ENCODE measurements at regions not wholly inside any gene's neighbourhood (a gene's known extent, or its start where the extent isn't known, plus 50 kb on each side); places are given as distances from the start of the nearest gene placed in this dataset.

DNA sequence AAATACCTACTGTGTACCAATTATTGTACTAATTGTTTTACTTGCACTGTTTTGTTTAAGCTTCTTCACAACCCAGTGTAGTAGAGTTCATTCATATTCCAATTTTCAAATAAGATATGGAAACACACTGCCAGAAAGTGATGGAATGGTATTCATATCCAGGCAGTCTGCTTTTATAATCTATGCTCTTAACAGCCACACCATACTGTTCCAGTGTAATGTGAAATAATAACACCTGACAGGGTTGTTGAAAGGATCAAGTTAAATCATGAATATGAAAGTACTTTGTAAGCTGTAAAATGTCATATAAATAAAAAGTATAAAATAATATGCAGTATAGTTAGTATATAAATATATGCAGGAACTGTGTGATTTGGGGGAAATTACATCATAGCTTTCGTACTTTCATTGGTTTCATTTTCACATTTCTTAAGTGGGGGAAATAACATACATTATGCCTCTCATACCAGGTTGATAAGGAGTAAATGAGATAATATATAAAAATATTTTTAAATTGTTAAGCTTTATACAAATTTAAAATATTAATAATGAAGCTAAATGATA lies 230.8 kb downstream of the TANC2 start:
- TF ChIP-seq, protein P1, sequence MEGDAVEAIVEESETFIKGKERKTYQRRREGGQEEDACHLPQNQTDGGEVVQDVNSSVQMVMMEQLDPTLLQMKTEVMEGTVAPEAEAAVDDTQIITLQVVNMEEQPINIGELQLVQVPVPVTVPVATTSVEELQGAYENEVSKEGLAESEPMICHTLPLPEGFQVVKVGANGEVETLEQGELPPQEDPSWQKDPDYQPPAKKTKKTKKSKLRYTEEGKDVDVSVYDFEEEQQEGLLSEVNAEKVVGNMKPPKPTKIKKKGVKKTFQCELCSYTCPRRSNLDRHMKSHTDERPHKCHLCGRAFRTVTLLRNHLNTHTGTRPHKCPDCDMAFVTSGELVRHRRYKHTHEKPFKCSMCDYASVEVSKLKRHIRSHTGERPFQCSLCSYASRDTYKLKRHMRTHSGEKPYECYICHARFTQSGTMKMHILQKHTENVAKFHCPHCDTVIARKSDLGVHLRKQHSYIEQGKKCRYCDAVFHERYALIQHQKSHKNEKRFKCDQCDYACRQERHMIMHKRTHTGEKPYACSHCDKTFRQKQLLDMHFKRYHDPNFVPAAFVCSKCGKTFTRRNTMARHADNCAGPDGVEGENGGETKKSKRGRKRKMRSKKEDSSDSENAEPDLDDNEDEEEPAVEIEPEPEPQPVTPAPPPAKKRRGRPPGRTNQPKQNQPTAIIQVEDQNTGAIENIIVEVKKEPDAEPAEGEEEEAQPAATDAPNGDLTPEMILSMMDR (conservative IDR thresholded peaks at IDR 0.05; ENCODE audit: low read length) = no peak
- no peak for TF ChIP-seq EZH2phosphoT487 (IDR thresholded peaks at IDR 0.05; ENCODE audit: borderline replicate concordance)
